ENCODE measurements at regions not wholly inside any gene's neighbourhood (a gene's known extent, or its start where the extent isn't known, plus 50 kb on each side); places are given as distances from the start of the nearest gene placed in this dataset.

GRCh38 chr12:89020689-89021088, 331.6 kb downstream of the DUSP6 start:
- TF ChIP-seq POLR2A (IDR thresholded peaks at IDR 0.05; ENCODE audit: low read length): no peak
- no peak for TF ChIP-seq GATA1 (IDR thresholded peaks at IDR 0.05; ENCODE audit: low read depth, low read length)
